ENCODE measurements at regions not wholly inside any gene's neighbourhood (a gene's known extent, or its start where the extent isn't known, plus 50 kb on each side); places are given as distances from the start of the nearest gene placed in this dataset.

DNA sequence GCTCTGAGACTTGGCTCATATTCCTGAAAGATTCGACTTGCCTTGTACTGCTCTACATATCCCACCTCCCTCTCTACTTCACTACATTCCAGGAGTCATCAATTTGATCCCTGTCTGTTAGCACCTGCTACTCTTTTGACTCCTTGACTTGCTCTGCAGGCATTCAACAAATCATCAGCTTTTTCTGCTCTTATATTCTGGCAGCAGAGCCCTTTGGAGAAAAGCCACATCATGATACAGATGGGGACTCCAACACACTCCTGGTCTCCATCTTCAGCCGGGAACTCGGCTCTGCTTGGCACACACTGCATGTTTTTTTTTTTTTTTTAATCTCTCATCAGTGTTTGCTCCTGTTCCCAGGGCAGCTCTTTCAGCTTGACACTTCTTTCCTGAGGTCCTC lies 293.2 kb upstream of the LCORL start:
- H3K4me3 ChIP-seq, result no peak overlapping the region
- POLR2A ChIA-PET (ENCODE audit: unreplicated experiment), result no interaction called here

DNA sequence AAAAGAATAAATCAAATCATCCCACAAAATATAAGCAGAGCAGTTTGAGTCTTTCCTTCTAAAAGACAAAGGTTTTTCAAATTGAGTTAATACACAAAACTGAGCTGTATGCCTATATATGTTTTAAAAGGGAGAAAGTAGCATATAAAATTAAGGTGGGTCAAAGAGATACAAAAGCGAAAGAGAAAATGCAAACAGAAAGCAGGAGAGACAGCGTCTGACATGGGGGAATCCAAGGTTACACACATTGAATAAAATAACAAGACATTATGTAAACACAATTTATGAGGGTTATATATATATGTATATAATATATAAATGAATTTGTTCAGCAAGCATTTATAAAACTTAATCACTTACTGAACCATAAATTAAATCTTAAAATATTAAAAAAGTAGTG lies 276.1 kb upstream of the LCORL start:
- Histone ChIP-seq H3K36me3 (ENCODE audit: low read depth) (no peaks in the 10 kb centered on the region), H3K9me2 (ENCODE audit: insufficient read depth) (no peaks in the 10 kb centered on the region), H3K27ac (no peak overlapping the region), H3K4me1 (replicated peaks; ENCODE audit: insufficient read depth) (no peaks in the 10 kb centered on the region), H3F3A (ENCODE audit: insufficient read depth, low read depth) (no peaks in the 10 kb centered on the region), H3K79me2 (ENCODE audit: low read depth) (no peaks in the 10 kb centered on the region), H3K27me3 (ENCODE audit: insufficient read depth, low read depth) (no peaks in the 10 kb centered on the region), H3K4me3 (no peak overlapping the region), H4K20me1 (ENCODE audit: insufficient read depth) (no peaks in the 10 kb centered on the region), H3K9me3 (ENCODE audit: insufficient read depth, low read depth) (no peaks in the 10 kb centered on the region), H2AFZ (no peak overlapping the region), H3K4me2 (no peak overlapping the region)
- TF ChIP-seq EZH2 (IDR thresholded peaks at IDR 0.05; ENCODE audit: low read depth), result no peak
- TF ChIP-seq, protein P1, sequence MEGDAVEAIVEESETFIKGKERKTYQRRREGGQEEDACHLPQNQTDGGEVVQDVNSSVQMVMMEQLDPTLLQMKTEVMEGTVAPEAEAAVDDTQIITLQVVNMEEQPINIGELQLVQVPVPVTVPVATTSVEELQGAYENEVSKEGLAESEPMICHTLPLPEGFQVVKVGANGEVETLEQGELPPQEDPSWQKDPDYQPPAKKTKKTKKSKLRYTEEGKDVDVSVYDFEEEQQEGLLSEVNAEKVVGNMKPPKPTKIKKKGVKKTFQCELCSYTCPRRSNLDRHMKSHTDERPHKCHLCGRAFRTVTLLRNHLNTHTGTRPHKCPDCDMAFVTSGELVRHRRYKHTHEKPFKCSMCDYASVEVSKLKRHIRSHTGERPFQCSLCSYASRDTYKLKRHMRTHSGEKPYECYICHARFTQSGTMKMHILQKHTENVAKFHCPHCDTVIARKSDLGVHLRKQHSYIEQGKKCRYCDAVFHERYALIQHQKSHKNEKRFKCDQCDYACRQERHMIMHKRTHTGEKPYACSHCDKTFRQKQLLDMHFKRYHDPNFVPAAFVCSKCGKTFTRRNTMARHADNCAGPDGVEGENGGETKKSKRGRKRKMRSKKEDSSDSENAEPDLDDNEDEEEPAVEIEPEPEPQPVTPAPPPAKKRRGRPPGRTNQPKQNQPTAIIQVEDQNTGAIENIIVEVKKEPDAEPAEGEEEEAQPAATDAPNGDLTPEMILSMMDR (conservative IDR thresholded peaks at IDR 0.05), result no peak
- no TSS peak for BruUV-seq (replicated peaks)
- CTCF ChIA-PET, result no interaction called here
- intact Hi-C loops (cut with micrococcal nuclease; ENCODE audit: unreplicated experiment), result no loop called here
- POLR2A ChIA-PET (ENCODE audit: unreplicated experiment), result no interaction called here
- DNase-seq, result no peak

More for the DNA sequence above, 293.2 kb upstream of the LCORL start:
- no peaks in the 10 kb centered on the region for H3K4me1 ChIP-seq (replicated peaks; ENCODE audit: insufficient read depth)
- no peak overlapping the region for H3K4me2 ChIP-seq
- CTCF ChIA-PET, result no interaction called here
- DNase-seq, result no peak
- no peak for TF ChIP-seq EZH2 (IDR thresholded peaks at IDR 0.05; ENCODE audit: low read depth)
- TF ChIP-seq, protein P1 (conservative IDR thresholded peaks at IDR 0.05), result no peak
- no peak overlapping the region for H3K27ac ChIP-seq
- no peaks in the 10 kb centered on the region for H3F3A ChIP-seq (ENCODE audit: insufficient read depth, low read depth)
- H3K9me3 ChIP-seq (ENCODE audit: insufficient read depth, low read depth), result no peaks in the 10 kb centered on the region
- H4K20me1 ChIP-seq (ENCODE audit: insufficient read depth), result no peaks in the 10 kb centered on the region
- no peaks in the 10 kb centered on the region for H3K27me3 ChIP-seq (ENCODE audit: insufficient read depth, low read depth)
- H2AFZ ChIP-seq, result no peak overlapping the region
- H3K79me2 ChIP-seq (ENCODE audit: low read depth), result no peaks in the 10 kb centered on the region
- intact Hi-C loops (cut with micrococcal nuclease; ENCODE audit: unreplicated experiment), result no loop called here
- no peaks in the 10 kb centered on the region for H3K36me3 ChIP-seq (ENCODE audit: low read depth)
- H3K9me2 ChIP-seq (ENCODE audit: insufficient read depth), result no peaks in the 10 kb centered on the region
- no TSS peak for BruUV-seq (replicated peaks)

DNA sequence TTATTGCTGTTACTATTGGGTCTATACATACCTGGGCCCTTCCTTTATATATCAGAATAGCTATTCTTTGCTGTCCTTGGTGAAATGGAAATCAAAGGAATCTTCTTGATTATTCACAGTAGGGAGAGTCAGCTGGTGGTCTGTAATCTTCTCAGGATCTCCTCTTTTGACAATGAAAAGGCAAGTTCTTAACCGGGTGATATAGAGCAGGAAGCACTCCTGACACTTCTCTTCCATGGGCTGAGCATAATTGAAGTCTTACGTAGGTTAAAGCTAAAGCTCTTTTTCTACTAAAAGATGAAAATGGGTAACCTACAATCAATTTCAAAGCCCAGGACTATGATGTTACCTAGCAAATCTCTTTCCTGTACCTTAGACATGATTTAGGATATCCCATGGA lies 274.9 kb upstream of the LCORL start:
- CTCF ChIA-PET, result no interaction called here
- TF ChIP-seq, protein P1 (conservative IDR thresholded peaks at IDR 0.05), result no peak
- TF ChIP-seq EZH2 (IDR thresholded peaks at IDR 0.05; ENCODE audit: low read depth), result no peak
- Histone ChIP-seq H3K27me3 (ENCODE audit: insufficient read depth, low read depth) (no peaks in the 10 kb centered on the region), H3K4me3 (no peak overlapping the region), H4K20me1 (ENCODE audit: insufficient read depth) (no peaks in the 10 kb centered on the region), H3K36me3 (ENCODE audit: low read depth) (no peaks in the 10 kb centered on the region), H2AFZ (no peak overlapping the region), H3K9me3 (ENCODE audit: insufficient read depth, low read depth) (no peaks in the 10 kb centered on the region), H3K4me2 (no peak overlapping the region), H3F3A (ENCODE audit: insufficient read depth, low read depth) (no peaks in the 10 kb centered on the region), H3K4me1 (replicated peaks; ENCODE audit: insufficient read depth) (no peaks in the 10 kb centered on the region), H3K9me2 (ENCODE audit: insufficient read depth) (no peaks in the 10 kb centered on the region), H3K79me2 (ENCODE audit: low read depth) (no peaks in the 10 kb centered on the region), H3K27ac (no peak overlapping the region)
- DNase-seq, result no peak
- intact Hi-C loops (cut with micrococcal nuclease; ENCODE audit: unreplicated experiment), result no loop called here
- no TSS peak for BruUV-seq (replicated peaks)
- POLR2A ChIA-PET (ENCODE audit: unreplicated experiment), result no interaction called here

Data from PC-9 (cell line).